HepG2 (cell line): ENCODE measurements at regions not wholly inside any gene's neighbourhood (a gene's known extent, or its start where the extent isn't known, plus 50 kb on each side); places are given as distances from the start of the nearest gene placed in this dataset.

Source experiments
- MTA3 ChIP-seq: sonication (generic); formaldehyde crosslinking; IDR thresholded peaks from 2 replicates; pipeline ENCODE4 v1.4.0; 2020; ENCODE audit warnings: missing genetic modification reagents
- MXD1 ChIP-seq: sonication (generic); formaldehyde crosslinking; IDR thresholded peaks from 2 replicates; pipeline ENCODE4 v1.4.0; 2020; ENCODE audit warnings: mild to moderate bottlenecking, missing genetic modification reagents
- NFE2L1 ChIP-seq: sonication (generic); formaldehyde crosslinking; IDR thresholded peaks from 2 replicates; pipeline ENCODE4 v1.4.0; 2020; ENCODE audit warnings: missing genetic modification reagents, mild to moderate bottlenecking, borderline replicate concordance
- NR3C1 ChIP-seq: sonication (generic); formaldehyde crosslinking; IDR thresholded peaks from 2 replicates; pipeline ENCODE4 v1.4.0; 2020; ENCODE audit warnings: missing genetic modification reagents
- SMAD9 ChIP-seq: sonication (generic); formaldehyde crosslinking; IDR thresholded peaks from 2 replicates; pipeline ENCODE4 v1.5.1; 2020; ENCODE audit warnings: mild to moderate bottlenecking, missing genetic modification reagents
- YY1 ChIP-seq: IDR thresholded peaks from 2 replicates; pipeline ENCODE4 v1.6.1; 2011; ENCODE audit warnings: low read length, low read depth, moderate library complexity, mild to moderate bottlenecking; ENCODE audit not compliant: insufficient read depth, insufficient replicate concordance
- ZBTB42 ChIP-seq: sonication (generic); formaldehyde crosslinking; IDR thresholded peaks from 2 replicates; pipeline ENCODE4 v1.5.0; 2020; ENCODE audit warnings: mild to moderate bottlenecking, missing genetic modification reagents
- ZFP36 ChIP-seq: fragments of 150-350 bp; IDR thresholded peaks from 2 replicates; pipeline ENCODE4 v1.6.1; 2018; ENCODE audit warnings: borderline replicate concordance, low read length, low read depth; ENCODE audit not compliant: partially characterized antibody

DNA sequence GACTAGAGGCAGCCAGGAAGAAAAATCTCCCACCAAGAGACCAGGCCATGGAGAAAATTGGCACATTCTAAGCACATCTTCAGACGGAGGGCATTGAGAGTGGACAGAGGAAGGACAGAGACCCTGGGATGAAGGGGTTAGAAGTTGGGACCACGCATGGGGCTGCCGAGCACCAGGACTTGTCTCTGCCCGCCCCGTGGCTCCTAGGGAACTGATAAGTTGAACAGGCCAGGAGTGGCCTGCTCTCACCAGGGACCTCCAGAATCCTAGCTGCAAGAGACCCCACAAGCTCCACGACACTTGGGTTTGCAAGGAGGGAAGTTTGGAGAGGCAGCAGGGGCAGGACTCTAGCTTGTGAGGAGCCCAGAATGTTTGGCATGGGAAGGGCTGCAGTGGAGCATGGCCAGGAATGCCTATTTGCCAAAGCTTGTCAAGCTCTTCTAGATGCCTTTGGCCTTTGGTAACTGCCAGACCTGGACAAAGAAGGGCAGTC is 355.1 kb downstream of the NSUN3 start:
- no peak for TF ChIP-seq MTA3 (CRISPR knock-in tag)
- no peak for TF ChIP-seq NFE2L1 (CRISPR knock-in tag)
- TF ChIP-seq ZBTB42 (CRISPR knock-in tag) = no peak
- TF ChIP-seq YY1 = no peak
- no peak for TF ChIP-seq ZFP36
- no peak for TF ChIP-seq NR3C1
- no peak for TF ChIP-seq MXD1 (CRISPR knock-in tag)
- no peak for TF ChIP-seq SMAD9 (CRISPR knock-in tag)
